VCaP (cell line): ENCODE measurements at regions not wholly inside any gene's neighbourhood (a gene's known extent, or its start where the extent isn't known, plus 50 kb on each side); places are given as distances from the start of the nearest gene placed in this dataset.
"Not testable (repeated sequence)": the region's sequence is repeated elsewhere in the genome, so short reads cannot be mapped to it uniquely, and the experiment has no call there.

ENCODE experiments used
- H3K27ac ChIP-seq: fragments of 450-650 bp; 2 replicates; pipeline ENCODE4 v1.5.1; 2017
- CTCF ChIP-seq: fragments of 450-650 bp; conservative IDR thresholded peaks from 2 replicates; pipeline ENCODE4 v1.5.1; 2017; ENCODE audit warnings: mild to moderate bottlenecking, moderate library complexity

DNA sequence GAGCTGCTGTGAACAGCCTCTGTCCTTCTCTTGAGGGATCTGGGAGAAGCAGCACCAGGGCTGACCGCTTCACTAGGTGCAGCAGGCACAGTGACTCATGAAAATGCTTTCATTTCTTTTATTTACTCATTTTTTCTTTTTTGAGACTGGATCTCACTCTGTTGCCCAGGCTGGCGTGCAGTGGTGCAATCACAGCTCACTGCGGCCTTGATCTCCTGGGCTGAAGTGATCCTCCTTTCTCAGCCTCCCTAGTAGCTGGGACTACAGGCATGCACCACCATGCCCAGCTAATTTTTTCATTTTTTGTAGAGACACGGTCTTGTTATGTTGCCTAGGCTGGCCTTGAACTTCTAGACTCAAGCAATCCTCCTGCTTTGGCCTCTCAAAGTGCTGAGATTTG is 216.8 kb upstream of the EEF2KMT start:
- TF ChIP-seq CTCF: no peak
- H3K27ac ChIP-seq: no peak overlapping the region

DNA sequence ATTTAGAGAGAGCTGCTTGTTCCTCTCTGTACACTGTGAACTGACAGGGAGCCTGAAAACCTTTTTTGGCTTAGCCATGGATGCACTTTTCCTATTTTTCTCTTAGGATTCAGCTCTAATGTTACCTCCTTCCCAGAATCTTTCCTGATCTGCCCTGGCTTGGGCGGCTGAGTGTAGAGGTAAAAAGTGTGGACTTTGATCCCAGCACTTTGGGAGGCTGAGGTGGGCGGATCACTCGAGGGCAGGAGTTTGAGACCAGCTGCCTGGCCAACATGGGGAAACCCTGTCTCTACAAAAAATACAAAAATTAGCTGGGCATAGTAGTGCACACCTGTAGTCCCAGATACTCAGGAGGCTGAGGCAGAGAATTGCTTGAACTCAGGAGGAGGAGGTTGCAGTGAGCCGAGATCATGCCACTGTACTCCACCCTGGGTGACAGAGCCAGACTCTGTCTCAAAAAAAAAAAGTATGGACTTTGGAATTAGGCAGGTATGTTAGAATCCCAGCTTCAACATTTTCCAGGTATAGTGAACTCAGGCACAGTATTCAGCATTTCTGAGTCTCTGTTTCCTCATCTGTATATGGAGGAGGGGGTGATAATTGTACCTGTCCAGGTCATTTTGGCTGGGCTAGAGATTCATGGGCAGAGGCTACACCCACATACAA is 212.5 kb upstream of the EEF2KMT start:
- no peak for TF ChIP-seq CTCF
- H3K27ac ChIP-seq: no peak overlapping the region

GRCh38 chr16:5305023-5305422 is 207.4 kb upstream of the EEF2KMT start:
- TF ChIP-seq CTCF: no peak
- H3K27ac ChIP-seq: no peak overlapping the region

GRCh38 chr16:5302372-5303114 is 204.9 kb upstream of the EEF2KMT start:
- TF ChIP-seq CTCF: no peak
- no peak overlapping the region for H3K27ac ChIP-seq

GRCh38 chr16:5298202-5298601 is 200.6 kb upstream of the EEF2KMT start:
- no peak overlapping the region for H3K27ac ChIP-seq
- TF ChIP-seq CTCF: no peak

GRCh38 chr16:5296176-5296575 is 198.6 kb upstream of the EEF2KMT start:
- H3K27ac ChIP-seq: no peak overlapping the region
- TF ChIP-seq CTCF: no peak

DNA sequence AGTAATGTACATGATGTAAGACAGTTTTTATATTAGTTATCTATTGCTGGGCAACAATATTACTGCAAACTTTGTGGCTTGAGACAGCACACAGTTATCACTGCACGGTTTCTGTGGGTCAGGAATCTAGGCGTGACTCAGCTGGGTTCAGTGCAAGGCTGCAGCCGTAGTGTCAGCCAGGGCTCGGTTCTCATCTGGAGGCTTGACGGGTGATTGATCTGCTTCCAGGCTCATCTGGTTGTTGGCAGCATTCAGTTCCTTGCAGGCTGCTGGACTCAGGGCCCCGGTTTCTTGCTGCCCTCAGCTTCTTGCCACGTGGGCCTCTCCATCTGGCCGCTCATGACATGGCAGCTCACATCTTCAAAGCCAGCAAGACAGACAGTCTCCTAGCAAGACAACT is 197.7 kb upstream of the EEF2KMT start:
- not testable (repeated sequence) for H3K27ac ChIP-seq

- not testable (repeated sequence) for H3K27ac ChIP-seq
Measured at GRCh38 chr16:5282152-5282551, 184.6 kb upstream of the EEF2KMT start.
